ENCODE measurements at regions not wholly inside any gene's neighbourhood (a gene's known extent, or its start where the extent isn't known, plus 50 kb on each side); places are given as distances from the start of the nearest gene placed in this dataset.

DNA sequence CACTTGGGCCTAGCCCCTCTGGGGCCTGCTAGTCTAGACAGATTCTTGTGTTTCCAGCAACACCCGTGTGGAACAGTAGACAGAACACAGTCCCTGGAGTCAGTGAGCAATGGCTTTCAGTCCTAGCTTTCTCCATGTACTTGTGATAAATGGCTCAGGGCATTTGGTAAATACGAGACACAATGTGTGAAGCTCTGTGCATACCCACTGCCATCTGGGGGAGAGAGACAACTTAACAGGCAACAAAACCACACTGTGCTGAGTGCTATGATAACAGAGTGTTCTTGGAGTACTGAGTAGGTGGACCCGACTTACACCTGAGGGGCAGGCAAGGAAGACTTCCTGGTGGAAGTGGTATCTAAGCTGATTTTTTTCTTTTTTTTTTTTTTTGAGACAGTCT lies 86.3 kb upstream of the TBX3 start:
- POLR2A ChIA-PET, result no interaction called here
- CTCF ChIA-PET, result no interaction called here
- dilution Hi-C loops (cut with MboI; ENCODE audit: extremely low pct_ligation_motif_present, low sequenced_read_pairs), result no loop called here

GRCh38 chr12:114769634-114770033 lies 85.7 kb upstream of the TBX3 start:
- H3K4me2 ChIP-seq (ENCODE audit: insufficient read depth, low read length), result no peak overlapping the region
- dilution Hi-C loops (cut with MboI; ENCODE audit: extremely low pct_ligation_motif_present, low sequenced_read_pairs), result no loop called here
- H3K27ac ChIP-seq (ENCODE audit: insufficient read depth, low read depth, low read length), result no peak overlapping the region
- peaks cover 1% of the 10 kb centered on the region for H3K9me3 ChIP-seq (replicated peaks; ENCODE audit: control insufficient read depth, insufficient read depth, low read length)
- no peaks in the 10 kb centered on the region for H3K27me3 ChIP-seq (ENCODE audit: control insufficient read depth in 2 of 2, insufficient read depth in 2 of 2, low read length in 2 of 2)
- no peaks in the 10 kb centered on the region for H3K36me3 ChIP-seq (ENCODE audit: control insufficient read depth in 2 of 2, extremely low read depth in 1 of 2, insufficient read depth in 2 of 2, low read length in 2 of 2)
- ChIA-PET POLR2A (no interaction called here), CTCF (no interaction called here)
- no peaks in the 10 kb centered on the region for H4K20me1 ChIP-seq (replicated peaks; ENCODE audit: control insufficient read depth, extremely low read depth, insufficient read depth, low read length)
- no peak overlapping the region for H3K9ac ChIP-seq (replicated peaks; ENCODE audit: extremely low read depth, insufficient read depth, low read length)
- DNase-seq (ENCODE audit: low read depth, low spot score), result no peak
- H3K4me3 ChIP-seq (replicated peaks in 1 of 3; ENCODE audit: insufficient read depth in 1 of 3, low read depth in 1 of 3, low read length in 3 of 3), result no peak overlapping the region
- H3K4me1 ChIP-seq (ENCODE audit: control insufficient read depth, extremely low read depth, insufficient read depth, low read length), result no peaks in the 10 kb centered on the region
- H3K79me2 ChIP-seq (ENCODE audit: control insufficient read depth, insufficient read depth, low read length), result no peaks in the 10 kb centered on the region
- TF ChIP-seq POLR2A (IDR thresholded peaks at IDR 0.05; ENCODE audit: low read depth, low read length) (no peak), MYC (IDR thresholded peaks at IDR 0.05; ENCODE audit: low read depth, low read length) (no peak)
- H2AFZ ChIP-seq (ENCODE audit: low read depth, low read length), result no peak overlapping the region
- no peak for FAIRE-seq
- intact Hi-C loops (cut with micrococcal nuclease), result no loop called here
- no peaks in the 10 kb centered on the region for H3K9me1 ChIP-seq (replicated peaks; ENCODE audit: control insufficient read depth, extremely low read depth, insufficient read depth, low read length)
- BruUV-seq (replicated peaks), result no TSS peak

More for the DNA sequence above, 86.3 kb upstream of the TBX3 start:
- no peak overlapping the region for H3K4me3 ChIP-seq (replicated peaks in 1 of 3; ENCODE audit: insufficient read depth in 1 of 3, low read depth in 1 of 3, low read length in 3 of 3)
- no peaks in the 10 kb centered on the region for H3K79me2 ChIP-seq (ENCODE audit: control insufficient read depth, insufficient read depth, low read length)
- H3K9me3 ChIP-seq (replicated peaks; ENCODE audit: control insufficient read depth, insufficient read depth, low read length), result no peaks in the 10 kb centered on the region
- H3K9ac ChIP-seq (replicated peaks; ENCODE audit: extremely low read depth, insufficient read depth, low read length), result no peak overlapping the region
- FAIRE-seq (no peak), DNase-seq (ENCODE audit: low read depth, low spot score) (no peak)
- H3K27me3 ChIP-seq (ENCODE audit: control insufficient read depth in 2 of 2, insufficient read depth in 2 of 2, low read length in 2 of 2), result no peaks in the 10 kb centered on the region
- no peak overlapping the region for H3K27ac ChIP-seq (ENCODE audit: insufficient read depth, low read depth, low read length)
- no TSS peak for BruUV-seq (replicated peaks)
- intact Hi-C loops (cut with micrococcal nuclease), result no loop called here
- H3K4me2 ChIP-seq (ENCODE audit: insufficient read depth, low read length), result no peak overlapping the region
- H4K20me1 ChIP-seq (replicated peaks; ENCODE audit: control insufficient read depth, extremely low read depth, insufficient read depth, low read length), result no peaks in the 10 kb centered on the region
- H2AFZ ChIP-seq (ENCODE audit: low read depth, low read length), result no peak overlapping the region
- H3K36me3 ChIP-seq (ENCODE audit: control insufficient read depth in 2 of 2, extremely low read depth in 1 of 2, insufficient read depth in 2 of 2, low read length in 2 of 2), result no peaks in the 10 kb centered on the region
- H3K4me1 ChIP-seq (ENCODE audit: control insufficient read depth, extremely low read depth, insufficient read depth, low read length), result no peaks in the 10 kb centered on the region
- TF ChIP-seq POLR2A (IDR thresholded peaks at IDR 0.05; ENCODE audit: low read depth, low read length), result no peak
- TF ChIP-seq POLR2AphosphoS5 (IDR thresholded peaks at IDR 0.05; ENCODE audit: insufficient read depth, low read depth, low read length), result no peak
- no peak for TF ChIP-seq EZH2 (IDR thresholded peaks at IDR 0.05; ENCODE audit: borderline replicate concordance, low read depth, low read length, severe bottlenecking)
- TF ChIP-seq MYC (IDR thresholded peaks at IDR 0.05; ENCODE audit: low read depth, low read length), result no peak
- TF ChIP-seq, protein P1, sequence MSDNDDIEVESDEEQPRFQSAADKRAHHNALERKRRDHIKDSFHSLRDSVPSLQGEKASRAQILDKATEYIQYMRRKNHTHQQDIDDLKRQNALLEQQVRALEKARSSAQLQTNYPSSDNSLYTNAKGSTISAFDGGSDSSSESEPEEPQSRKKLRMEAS (IDR thresholded peaks at IDR 0.05; ENCODE audit: insufficient read depth, insufficient read length), result no peak
- TF ChIP-seq, protein P2, sequence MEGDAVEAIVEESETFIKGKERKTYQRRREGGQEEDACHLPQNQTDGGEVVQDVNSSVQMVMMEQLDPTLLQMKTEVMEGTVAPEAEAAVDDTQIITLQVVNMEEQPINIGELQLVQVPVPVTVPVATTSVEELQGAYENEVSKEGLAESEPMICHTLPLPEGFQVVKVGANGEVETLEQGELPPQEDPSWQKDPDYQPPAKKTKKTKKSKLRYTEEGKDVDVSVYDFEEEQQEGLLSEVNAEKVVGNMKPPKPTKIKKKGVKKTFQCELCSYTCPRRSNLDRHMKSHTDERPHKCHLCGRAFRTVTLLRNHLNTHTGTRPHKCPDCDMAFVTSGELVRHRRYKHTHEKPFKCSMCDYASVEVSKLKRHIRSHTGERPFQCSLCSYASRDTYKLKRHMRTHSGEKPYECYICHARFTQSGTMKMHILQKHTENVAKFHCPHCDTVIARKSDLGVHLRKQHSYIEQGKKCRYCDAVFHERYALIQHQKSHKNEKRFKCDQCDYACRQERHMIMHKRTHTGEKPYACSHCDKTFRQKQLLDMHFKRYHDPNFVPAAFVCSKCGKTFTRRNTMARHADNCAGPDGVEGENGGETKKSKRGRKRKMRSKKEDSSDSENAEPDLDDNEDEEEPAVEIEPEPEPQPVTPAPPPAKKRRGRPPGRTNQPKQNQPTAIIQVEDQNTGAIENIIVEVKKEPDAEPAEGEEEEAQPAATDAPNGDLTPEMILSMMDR (IDR thresholded peaks at IDR 0.05; ENCODE audit: extremely low read depth in 1 of 2, insufficient read depth in 1 of 2, low read depth in 1 of 2, low read length in 2 of 2), result no peak
- no peaks in the 10 kb centered on the region for H3K9me1 ChIP-seq (replicated peaks; ENCODE audit: control insufficient read depth, extremely low read depth, insufficient read depth, low read length)

Measured in endothelial cell of umbilical vein (primary cell).